GM12878 (cell line): ENCODE measurements at regions not wholly inside any gene's neighbourhood (a gene's known extent, or its start where the extent isn't known, plus 50 kb on each side); places are given as distances from the start of the nearest gene placed in this dataset.

ENCODE experiments used
- ATAC-seq: fragments of 200-7000 bp; cut with Tn5 transposase; 3 replicates; pipeline ENCODE4 v1.9.1; 2020; ENCODE audit warnings: mild to moderate bottlenecking, moderate library complexity
- BruUV-seq: library from RNA; stranded (reverse); fragments of 400-500 nt; replicated peaks from 2 replicates; lab custom pipeline; 2021; lab: Mats Ljungman, UMichigan
- CTCF ChIA-PET: fragments of 300-600 bp; sonication (Branson Sonifier 250); formaldehyde crosslinking; extraction: SDS; loops from one replicate; lab custom pipeline; 2021; ENCODE audit warnings: inconsistent platforms; lab: Yijun Ruan, JAX
- POLR2A ChIA-PET: fragments of 350-600 bp; formaldehyde crosslinking; extraction: SDS; loops from one replicate; lab custom pipeline; 2021; ENCODE audit warnings: inconsistent platforms; lab: Charles Lee
- RAD21 ChIA-PET: fragments of 300-600 bp; sonication (Branson Sonifier 250); formaldehyde crosslinking; loops from one replicate; lab custom pipeline; 2023; ENCODE audit warnings: antibody characterized with exemption; ENCODE audit not compliant: unreplicated experiment; lab: Charles Lee
- SMC1A ChIA-PET: fragments of 300-600 bp; sonication (Branson Sonifier 250); formaldehyde crosslinking; loops from one replicate; lab custom pipeline; 2023; ENCODE audit not compliant: unreplicated experiment, uncharacterized antibody; lab: Charles Lee
- DNase-seq: peaks from one replicate; pipeline ENCODE4 v3.0.0-alpha.2; 2011; ENCODE audit warnings: low read depth, low spot score
- FAIRE-seq: peaks from 3 replicates; lab custom pipeline; 2011; peaks lifted over from hg19 to GRCh38; lab: Jason Lieb, UNC
- H2AFZ ChIP-seq: 2 replicates; pipeline ENCODE4 v1.6.0; 2011; ENCODE audit warnings: low read depth, low read length, control low read depth; ENCODE audit not compliant: control insufficient read depth
- H3K27ac ChIP-seq: 2 replicates; pipeline ENCODE4 v1.5.1; 2011; ENCODE audit warnings: control low read depth; ENCODE audit not compliant: control insufficient read depth, insufficient read depth
- H3K27me3 ChIP-seq, 2 experiments: replicated peaks in 1 of 2; 2 replicates each; pipeline versions ENCODE4 v1.6.0 to v1.6.1; 2011; ENCODE audit warnings: low read length in 1 of 2; ENCODE audit not compliant: control insufficient read depth in 2 of 2, insufficient read depth in 2 of 2
- H3K36me3 ChIP-seq, 2 experiments: 2 replicates each; pipeline ENCODE4 v1.5.1; 2011; ENCODE audit warnings: low read length in 1 of 2; ENCODE audit not compliant: control insufficient read depth in 2 of 2, insufficient read depth in 2 of 2
- H3K4me1 ChIP-seq: 2 replicates; pipeline ENCODE4 v1.6.1; 2011; ENCODE audit warnings: mild to moderate bottlenecking, low read length, moderate library complexity, mixed read lengths; ENCODE audit not compliant: control insufficient read depth, insufficient read depth
- H3K4me2 ChIP-seq: 2 replicates; pipeline ENCODE4 v1.6.0; 2011; ENCODE audit warnings: control low read depth; ENCODE audit not compliant: control insufficient read depth, insufficient read depth
- H3K4me3 ChIP-seq: fragments of 200-600 bp; sonication (generic); 2 replicates; pipeline ENCODE4 v1.5.1; 2016
- H3K79me2 ChIP-seq: 2 replicates; pipeline ENCODE4 v1.6.0; 2011; ENCODE audit warnings: low read length; ENCODE audit not compliant: control insufficient read depth, insufficient read depth
- H3K9ac ChIP-seq: 2 replicates; pipeline ENCODE4 v1.8.0; 2011; ENCODE audit warnings: low read length, control low read depth, mixed read lengths; ENCODE audit not compliant: control insufficient read depth, insufficient read depth
- H3K9me3 ChIP-seq: replicated peaks from 3 replicates; pipeline ENCODE4 v1.5.1; 2011; ENCODE audit warnings: mild to moderate bottlenecking, low read length; ENCODE audit not compliant: control insufficient read depth, insufficient read depth
- H4K20me1 ChIP-seq: 2 replicates; pipeline ENCODE4 v1.6.0; 2011; ENCODE audit not compliant: control insufficient read depth, insufficient read depth
- CBX5 ChIP-seq: sonication (generic); IDR thresholded peaks from 2 replicates; pipeline ENCODE4 v1.6.1; 2016; ENCODE audit warnings: low read depth, moderate library complexity, mild to moderate bottlenecking, inconsistent platforms
- CTCF ChIP-seq, 3 experiments: IDR thresholded peaks in 2 of 3; conservative IDR thresholded peaks in 1 of 3; 2 replicates each; pipeline ENCODE4 v1.5.1; 2011; ENCODE audit warnings: low read depth in 3 of 3, low read length in 3 of 3, mild to moderate bottlenecking in 3 of 3, control low read depth in 2 of 3, moderate library complexity in 2 of 3, inconsistent platforms in 1 of 3, mixed read lengths in 1 of 3; ENCODE audit not compliant: control insufficient read depth in 2 of 3, insufficient read depth in 1 of 3; ENCODE audit errors: extremely low read depth in 1 of 3
- MYC ChIP-seq: IDR thresholded peaks from 2 replicates; pipeline ENCODE4 v1.6.1; 2011; ENCODE audit warnings: mild to moderate bottlenecking, low read length, moderate library complexity, inconsistent platforms; ENCODE audit not compliant: insufficient read depth, insufficient replicate concordance, insufficient read length, severe bottlenecking
- NFYA ChIP-seq: IDR thresholded peaks from 2 replicates; pipeline ENCODE4 v1.6.1; 2011; ENCODE audit warnings: low read depth, mild to moderate bottlenecking, low read length, improper control_type of control experiment, borderline replicate concordance
- NR2F1 ChIP-seq: fragments of 450-650 bp; conservative IDR thresholded peaks from 2 replicates; pipeline ENCODE4 v1.6.1; 2017; ENCODE audit warnings: mild to moderate bottlenecking
- RAD21 ChIP-seq: IDR thresholded peaks from 2 replicates; pipeline ENCODE4 v1.6.1; 2011; ENCODE audit warnings: mild to moderate bottlenecking, low read depth, low read length, moderate library complexity; ENCODE audit not compliant: insufficient read depth
- RBBP5 ChIP-seq: fragments of 200-600 bp; sonication (generic); conservative IDR thresholded peaks from 2 replicates; pipeline ENCODE4 v1.6.1; 2016
- RFX5 ChIP-seq: IDR thresholded peaks from 2 replicates; pipeline ENCODE4 v1.6.1; 2011; ENCODE audit warnings: low read depth, low read length, improper control_type of control experiment
- SIX5 ChIP-seq: IDR thresholded peaks from 2 replicates; pipeline ENCODE4 v1.6.1; 2011; ENCODE audit warnings: mild to moderate bottlenecking, low read depth, low read length, moderate library complexity; ENCODE audit not compliant: severe bottlenecking
- SMC3 ChIP-seq: IDR thresholded peaks from 2 replicates; pipeline ENCODE4 v1.6.1; 2011; ENCODE audit warnings: low read length, improper control_type of control experiment, borderline replicate concordance
- SP1 ChIP-seq: IDR thresholded peaks from one replicate; pipeline ENCODE4 v1.6.1; 2011; ENCODE audit warnings: low read depth, low read length
- SRF ChIP-seq, 2 experiments: IDR thresholded peaks; 2 replicates each; pipeline ENCODE4 v1.6.1; 2011; ENCODE audit warnings: low read depth in 2 of 2, low read length in 2 of 2, mild to moderate bottlenecking in 1 of 2, moderate library complexity in 1 of 2
- WGBS: methylation state at CpG from one replicate; pipeline ENCODE4 v1.1.6; 2016; ENCODE audit warnings: low lambda C conversion rate; ENCODE audit not compliant: insufficient replicate concordance, insufficient coverage; ENCODE audit errors: missing lambda C conversion rate; 5-methylcytosine and 5-hydroxymethylcytosine counted together
- in situ Hi-C: fragments of 300-500 bp; cut with MboI; formaldehyde crosslinking; loops from 9 replicates; pipeline ENCODE4 v1.14.3; 2018; ENCODE audit warnings: mixed read lengths
- intact Hi-C: fragments of 100-400 bp; cut with micrococcal nuclease; formaldehyde crosslinking; loops from one replicate; pipeline ENCODE4 v1.14.2; 2022; ENCODE audit not compliant: unreplicated experiment

GRCh38 chr20:40532103-40532502, 156.9 kb downstream of the MAFB start:
- TF ChIP-seq NR2F1: no peak
- no peak for TF ChIP-seq RFX5
- no peak for TF ChIP-seq NFYA
- TF ChIP-seq SP1: no peak
- TF ChIP-seq RAD21: peak; percentile 18; the same call in 1 of the 2 replicates
- TF ChIP-seq MYC: no peak
- peak; percentile 14 to 23 (median 17); a peak in 1 of 6 replicates for TF ChIP-seq CTCF (IDR thresholded peaks at IDR 0.05 in 2 of 3, conservative IDR thresholded peaks at IDR 0.05 in 1 of 3; ENCODE audit: control insufficient read depth in 2 of 3, extremely low read depth in 1 of 3, insufficient read depth in 1 of 3, low read depth in 3 of 3, low read length in 3 of 3)
- no peak for TF ChIP-seq SIX5
- no peak for TF ChIP-seq RBBP5
- TF ChIP-seq SRF (IDR thresholded peaks at IDR 0.05; ENCODE audit: low read depth in 2 of 2, low read length in 2 of 2): no peak
- no peak for TF ChIP-seq CBX5
- TF ChIP-seq SMC3: peak; percentile 5; the same call in 1 of the 2 replicates
- no peak overlapping the region for H3K27ac ChIP-seq
- BruUV-seq: no TSS peak
- H3K4me2 ChIP-seq: no peak overlapping the region
- H3K4me3 ChIP-seq: no peak overlapping the region
- 8% methylated on average over 4 of the region's 4 CpGs for WGBS
- no peaks in the 10 kb centered on the region for H3K36me3 ChIP-seq
- no peak overlapping the region for H2AFZ ChIP-seq
- H3K27me3 ChIP-seq: no peaks in the 10 kb centered on the region
- ChIA-PET RAD21 (no interaction called here), POLR2A (no interaction called here), CTCF (no interaction called here), SMC1A (no interaction called here)
- H3K4me1 ChIP-seq: no peaks in the 10 kb centered on the region
- in situ Hi-C loops (no loop called here), intact Hi-C loops (no loop called here)
- ATAC-seq (no peak), DNase-seq (no peak), FAIRE-seq (peak; percentile 57)
- H3K79me2 ChIP-seq: no peaks in the 10 kb centered on the region
- no peak overlapping the region for H3K9ac ChIP-seq
- H3K9me3 ChIP-seq: no peaks in the 10 kb centered on the region; the same call in 2 of the 3 replicates
- no peaks in the 10 kb centered on the region for H4K20me1 ChIP-seq
